ENCODE measurements at regions not wholly inside any gene's neighbourhood (a gene's known extent, or its start where the extent isn't known, plus 50 kb on each side); places are given as distances from the start of the nearest gene placed in this dataset.

DNA sequence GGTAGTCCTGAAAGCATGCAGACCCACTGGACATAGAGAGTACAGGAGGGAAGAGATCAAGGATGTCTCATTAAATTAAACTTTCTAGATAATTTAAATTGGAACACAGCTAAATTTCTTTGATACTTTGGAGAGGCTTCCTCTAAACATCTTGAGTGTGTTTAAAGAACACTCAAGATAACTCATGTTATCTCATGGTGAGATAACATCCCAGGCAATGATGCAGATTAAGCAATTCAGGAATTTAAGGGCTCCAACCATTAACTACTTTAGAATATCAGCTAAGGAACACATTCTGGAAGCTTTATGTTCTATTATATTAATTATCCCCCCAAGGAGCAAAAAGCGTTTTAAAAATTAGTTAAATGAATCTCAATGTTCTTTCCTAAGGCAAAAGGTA lies 289.2 kb upstream of the RUNX1 start:
- Histone ChIP-seq H3K4me1 (no peaks in the 10 kb centered on the region), H3K36me3 (no peaks in the 10 kb centered on the region), H3K27ac (no peak overlapping the region), H3K27me3 (no peaks in the 10 kb centered on the region), H3K4me3 (no peak overlapping the region), H3K9me3 (replicated peaks) (0 out of 2 replicates have a peak, but pooled peaks cover 4% of the 10 kb centered on the region)
- no peak for DNase-seq

DNA sequence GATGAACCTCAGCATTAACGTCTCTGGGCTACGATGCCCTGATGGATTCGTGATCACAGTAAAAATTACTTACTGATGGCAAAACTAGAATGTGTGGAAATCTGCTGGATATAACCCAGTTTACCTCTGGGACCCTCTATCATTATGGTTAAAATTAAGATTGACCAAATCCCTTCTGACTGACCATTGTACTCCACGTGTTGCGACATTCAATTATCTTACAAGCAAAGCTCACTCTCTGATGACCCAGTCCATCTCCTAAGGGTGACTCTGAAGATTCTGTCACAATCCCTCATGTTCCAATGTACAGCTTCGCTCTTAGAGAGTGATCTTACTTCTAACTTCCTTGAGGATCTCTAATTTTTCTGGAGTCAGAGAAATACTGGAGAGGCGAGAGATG lies 288.5 kb upstream of the RUNX1 start:
- H3K4me1 ChIP-seq, result no peaks in the 10 kb centered on the region
- no peaks in the 10 kb centered on the region for H3K27me3 ChIP-seq
- no peaks in the 10 kb centered on the region for H3K36me3 ChIP-seq
- no peak overlapping the region for H3K4me3 ChIP-seq
- H3K9me3 ChIP-seq (replicated peaks), result 0 out of 2 replicates have a peak, but pooled peaks cover 4% of the 10 kb centered on the region
- DNase-seq, result no peak
- no peak overlapping the region for H3K27ac ChIP-seq

GRCh38 chr21:35336534-35336933 lies 287.4 kb upstream of the RUNX1 start:
- Histone ChIP-seq H3K27ac (no peak overlapping the region), H3K4me3 (no peak overlapping the region), H3K27me3 (no peaks in the 10 kb centered on the region), H3K9me3 (replicated peaks) (0 out of 2 replicates have a peak, but pooled peaks cover 2% of the 10 kb centered on the region), H3K4me1 (no peaks in the 10 kb centered on the region), H3K36me3 (no peaks in the 10 kb centered on the region)
- no peak for DNase-seq

DNA sequence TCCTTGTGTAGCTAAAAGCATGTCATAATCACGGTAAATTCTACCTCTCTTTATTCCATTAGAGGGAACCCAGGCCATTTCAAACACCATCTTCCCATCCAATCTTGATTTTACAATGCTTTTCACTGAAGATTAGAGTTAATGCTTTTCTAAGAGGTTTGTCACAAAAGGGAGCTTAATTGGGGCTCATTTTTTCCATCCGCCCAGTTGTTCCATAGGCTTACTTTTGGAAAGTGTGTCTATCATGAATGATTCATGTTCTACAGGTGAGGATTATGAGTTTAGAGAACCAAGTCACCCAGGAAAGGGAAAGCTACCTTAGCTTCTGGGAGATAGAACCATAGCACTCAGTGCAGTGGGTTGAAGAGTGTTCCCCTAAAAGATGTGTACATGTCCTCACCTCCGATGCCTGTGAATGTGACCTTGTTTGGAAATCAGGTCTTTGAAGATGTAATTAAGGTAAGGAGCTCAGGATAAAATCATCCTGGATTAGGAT lies 286.9 kb upstream of the RUNX1 start:
- no peaks in the 10 kb centered on the region for H3K4me1 ChIP-seq
- H3K36me3 ChIP-seq, result no peaks in the 10 kb centered on the region
- H3K27ac ChIP-seq, result no peak overlapping the region
- H3K4me3 ChIP-seq, result no peak overlapping the region
- H3K27me3 ChIP-seq, result no peaks in the 10 kb centered on the region
- no peak for DNase-seq
- H3K9me3 ChIP-seq (replicated peaks), result 0 out of 2 replicates have a peak, but pooled peaks cover 2% of the 10 kb centered on the region

DNA sequence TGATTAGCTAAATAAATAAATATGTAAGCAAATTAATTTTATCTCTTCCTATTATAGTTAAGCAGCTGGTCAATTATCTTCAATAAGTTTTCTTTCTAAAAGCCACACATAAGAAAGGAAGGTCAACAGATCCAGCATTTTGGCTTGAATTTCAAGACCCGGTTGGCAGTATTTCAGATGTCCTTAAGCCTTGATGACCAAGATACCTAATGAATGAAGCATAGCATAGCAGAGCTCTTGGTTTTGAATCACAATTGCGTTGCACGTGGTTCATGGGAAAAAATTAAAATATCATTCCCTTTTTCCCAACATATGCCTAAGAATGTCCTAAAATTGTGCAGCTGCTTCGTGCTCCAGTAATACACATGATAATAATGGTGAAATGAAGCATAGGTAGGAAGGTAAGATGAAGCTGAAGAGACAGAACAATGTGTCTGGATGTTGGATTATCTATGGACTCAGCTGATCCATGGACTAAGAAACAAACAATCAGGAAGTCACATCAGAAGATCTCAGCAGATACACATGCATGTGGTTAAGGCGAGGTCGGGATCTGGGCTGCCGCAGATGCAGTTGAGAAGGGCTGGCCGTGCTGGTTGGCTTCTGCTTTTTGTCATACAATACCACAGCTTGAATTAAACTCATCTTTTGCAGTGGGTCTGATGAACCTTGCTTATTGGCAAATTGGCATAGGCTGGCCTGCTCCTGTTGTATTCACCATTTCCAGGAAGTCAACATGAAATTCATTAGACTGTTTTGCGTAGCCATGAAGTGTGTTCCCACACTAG lies 284.9 kb upstream of the RUNX1 start:
- Histone ChIP-seq H3K27ac (no peak overlapping the region), H3K4me3 (no peak overlapping the region)
- DNase-seq, result no peak

DNA sequence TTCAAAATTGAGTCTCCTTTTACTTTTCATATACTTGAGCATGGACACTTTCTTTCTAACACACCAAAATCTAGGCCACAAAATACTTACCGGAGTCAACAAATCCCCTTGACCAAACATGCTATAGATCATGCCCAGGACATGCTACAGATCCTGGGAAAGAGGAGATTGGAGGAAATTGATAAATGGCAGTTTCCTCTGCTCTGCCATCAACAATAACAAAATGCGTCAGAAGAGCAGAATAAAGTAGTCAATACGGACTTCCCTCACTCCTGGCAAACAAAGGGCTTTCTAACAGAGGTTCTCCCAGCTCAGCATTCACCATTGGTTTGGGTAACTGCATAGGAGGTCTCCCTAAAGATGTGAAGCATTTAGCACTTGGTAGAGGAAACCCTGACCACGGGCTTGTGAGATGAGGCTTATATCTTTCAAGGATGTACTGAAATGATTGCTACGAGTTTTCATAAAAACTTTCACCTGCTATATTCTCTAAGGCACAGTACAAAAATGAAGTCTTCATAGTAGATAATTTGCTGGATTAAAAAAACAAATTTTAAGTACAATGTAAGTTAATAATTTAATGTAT lies 283.8 kb upstream of the RUNX1 start:
- Histone ChIP-seq H3K4me3 (no peak overlapping the region), H3K4me1 (no peaks in the 10 kb centered on the region), H3K9me3 (replicated peaks) (peaks cover 2% of the 10 kb centered on the region; the same call in 1 of the 2 replicates), H3K27ac (no peak overlapping the region), H3K27me3 (no peaks in the 10 kb centered on the region), H3K36me3 (no peaks in the 10 kb centered on the region)
- DNase-seq, result no peak

More for the DNA sequence above, 284.9 kb upstream of the RUNX1 start:
- Histone ChIP-seq H3K4me1 (no peaks in the 10 kb centered on the region), H3K27me3 (no peaks in the 10 kb centered on the region), H3K36me3 (no peaks in the 10 kb centered on the region), H3K9me3 (replicated peaks) (0 out of 2 replicates have a peak, but pooled peaks cover 2% of the 10 kb centered on the region)

DNA sequence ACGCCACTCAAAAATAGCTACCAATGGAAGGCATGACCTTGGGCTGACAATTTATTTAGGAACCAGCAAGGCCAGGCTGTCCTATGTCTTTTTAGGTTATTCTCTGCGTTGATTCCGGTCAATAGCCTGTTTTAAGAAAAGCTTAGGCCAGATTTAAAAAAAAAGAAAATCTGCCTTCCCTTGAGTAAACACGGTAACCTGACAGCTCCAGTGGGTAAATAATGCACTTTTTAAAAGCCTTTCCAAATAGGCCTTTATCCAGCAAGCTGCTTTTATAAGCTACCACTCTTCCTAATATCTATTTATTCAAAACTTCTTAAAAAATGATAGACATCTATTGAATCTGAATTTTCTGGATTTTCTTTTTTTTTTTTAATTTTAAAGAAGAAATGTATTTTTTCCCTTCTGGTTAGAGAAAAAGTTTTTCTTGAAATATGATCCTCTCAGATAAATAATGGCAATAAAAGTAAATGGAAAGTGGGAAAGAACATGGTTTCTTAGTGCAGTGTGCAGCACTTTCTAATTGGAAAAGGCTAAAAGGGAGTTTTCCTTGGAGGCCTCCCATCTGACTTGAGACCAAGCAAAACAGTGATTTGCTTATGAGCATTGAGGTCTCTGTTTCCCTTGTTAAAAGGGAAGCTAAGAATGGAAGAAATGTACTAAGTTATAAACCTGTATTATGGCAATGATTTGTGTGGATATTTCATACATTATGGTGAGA lies 281.0 kb upstream of the RUNX1 start:
- Histone ChIP-seq H3K9me3 (replicated peaks) (no peaks in the 10 kb centered on the region; the same call in 1 of the 2 replicates), H3K27me3 (no peaks in the 10 kb centered on the region), H3K27ac (no peak overlapping the region), H3K36me3 (no peaks in the 10 kb centered on the region), H3K4me3 (no peak overlapping the region), H3K4me1 (peaks cover 2% of the 10 kb centered on the region)
- no peak for DNase-seq

GRCh38 chr21:35328856-35329455 lies 279.9 kb upstream of the RUNX1 start:
- Histone ChIP-seq H3K9me3 (replicated peaks) (no peaks in the 10 kb centered on the region; the same call in 1 of the 2 replicates), H3K4me3 (no peak overlapping the region), H3K27ac (no peak overlapping the region), H3K4me1 (peaks cover 14% of the 10 kb centered on the region), H3K36me3 (no peaks in the 10 kb centered on the region), H3K27me3 (no peaks in the 10 kb centered on the region)
- DNase-seq, result no peak

DNA sequence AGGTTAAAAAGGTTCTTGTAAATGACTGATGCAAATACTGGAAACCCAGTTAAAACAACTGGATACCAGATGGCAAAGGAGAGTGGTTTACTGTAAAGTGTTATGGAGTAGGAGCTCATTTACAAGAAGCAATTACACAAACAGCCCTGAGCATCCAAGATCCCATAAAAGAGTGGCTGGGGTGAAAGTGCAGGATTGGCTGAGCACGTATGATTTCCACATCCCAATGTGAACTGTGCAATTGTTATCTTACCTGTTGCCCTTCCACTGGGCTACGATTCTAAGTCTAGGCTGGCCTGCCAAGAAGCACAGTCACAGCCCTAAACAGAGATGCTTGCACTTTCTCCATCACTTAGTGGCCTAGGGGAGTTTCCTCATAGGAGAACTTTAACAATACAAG lies 277.6 kb upstream of the RUNX1 start:
- no peaks in the 10 kb centered on the region for H3K36me3 ChIP-seq
- no peaks in the 10 kb centered on the region; the same call in 1 of the 2 replicates for H3K9me3 ChIP-seq (replicated peaks)
- peaks cover 15% of the 10 kb centered on the region for H3K4me1 ChIP-seq
- H3K4me3 ChIP-seq, result no peak overlapping the region
- no peak for DNase-seq
- H3K27ac ChIP-seq, result no peak overlapping the region
- H3K27me3 ChIP-seq, result no peaks in the 10 kb centered on the region

- Histone ChIP-seq H3K4me1 (peaks cover 15% of the 10 kb centered on the region), H3K27me3 (no peaks in the 10 kb centered on the region), H3K4me3 (no peak overlapping the region), H3K36me3 (no peaks in the 10 kb centered on the region), H3K9me3 (replicated peaks) (no peaks in the 10 kb centered on the region; the same call in 1 of the 2 replicates), H3K27ac (no peak overlapping the region)
- DNase-seq, result no peak
These were observed 276.9 kb upstream of the RUNX1 start for GRCh38 chr21:35325953-35326352.

- H3K36me3 ChIP-seq, result no peaks in the 10 kb centered on the region
- no peak overlapping the region for H3K4me3 ChIP-seq
- peaks cover 15% of the 10 kb centered on the region for H3K4me1 ChIP-seq
- H3K27me3 ChIP-seq, result no peaks in the 10 kb centered on the region
- H3K9me3 ChIP-seq (replicated peaks), result no peaks in the 10 kb centered on the region; the same call in 1 of the 2 replicates
- peak; percentile 29 to 43 for DNase-seq
- H3K27ac ChIP-seq, result peak overlapping the region; percentile 18; the same call in 1 of the 2 replicates
These were observed 275.5 kb upstream of the RUNX1 start for GRCh38 chr21:35324372-35325220.

GRCh38 chr21:35323947-35324346 lies 274.8 kb upstream of the RUNX1 start:
- Histone ChIP-seq H3K27me3 (no peaks in the 10 kb centered on the region), H3K36me3 (no peaks in the 10 kb centered on the region), H3K9me3 (replicated peaks) (no peaks in the 10 kb centered on the region; the same call in 1 of the 2 replicates), H3K4me1 (peaks cover 15% of the 10 kb centered on the region), H3K27ac (peak overlapping the region; percentile 18; the same call in 1 of the 2 replicates), H3K4me3 (no peak overlapping the region)
- DNase-seq, result no peak

DNA sequence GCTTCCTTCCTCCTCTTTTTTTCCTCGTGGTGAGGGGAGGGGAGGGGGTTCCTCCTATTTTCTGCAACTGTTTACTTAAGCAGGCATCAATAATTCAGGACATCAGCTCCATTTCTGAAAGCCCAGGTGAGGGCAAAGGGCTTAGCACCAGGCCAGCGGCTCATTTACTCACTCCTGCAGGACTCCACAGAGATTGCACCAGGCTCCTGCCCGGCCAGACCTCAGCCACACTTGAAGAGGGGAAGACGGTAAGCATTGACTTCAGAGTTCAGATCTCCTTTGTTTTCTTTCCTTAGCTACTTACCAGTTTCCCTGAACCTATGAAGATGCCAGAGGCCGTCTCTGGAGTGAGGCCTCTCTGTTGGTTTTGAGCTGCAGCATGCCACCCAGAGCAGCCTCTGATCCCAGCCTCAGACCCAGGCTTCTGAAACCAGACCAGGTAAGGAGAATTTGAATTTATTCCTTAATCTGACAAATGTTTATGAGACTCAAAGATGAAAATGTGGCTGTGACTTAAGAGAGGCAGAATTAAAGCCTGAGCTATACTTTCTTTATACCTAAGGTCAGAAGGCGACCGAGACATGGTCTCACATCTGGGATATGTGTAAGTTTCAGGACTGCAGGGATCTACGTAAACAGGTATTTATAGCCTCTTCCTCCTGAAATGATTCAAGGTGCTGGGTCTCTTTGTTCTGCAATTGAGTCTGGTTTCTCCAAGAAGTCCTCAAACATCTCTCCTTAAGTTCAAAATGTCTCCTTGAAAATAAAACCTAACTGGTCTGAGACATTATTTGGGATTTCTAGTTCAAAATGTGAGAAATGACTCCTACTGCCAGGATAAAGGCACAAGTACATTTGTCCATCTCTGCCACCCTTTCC lies 272.5 kb upstream of the RUNX1 start:
- DNase-seq, result no peak
- Histone ChIP-seq H3K4me1 (peaks cover 15% of the 10 kb centered on the region), H3K9me3 (replicated peaks) (no peaks in the 10 kb centered on the region), H3K27me3 (no peaks in the 10 kb centered on the region), H3K36me3 (no peaks in the 10 kb centered on the region), H3K27ac (no peak overlapping the region), H3K4me3 (no peak overlapping the region)

Measured in SJCRH30 (cell line).